ENCODE measurements at regions not wholly inside any gene's neighbourhood (a gene's known extent, or its start where the extent isn't known, plus 50 kb on each side); places are given as distances from the start of the nearest gene placed in this dataset.
A peak's percentile ranks its signal among the peaks of the same experiment; 100 is the strongest.

DNA sequence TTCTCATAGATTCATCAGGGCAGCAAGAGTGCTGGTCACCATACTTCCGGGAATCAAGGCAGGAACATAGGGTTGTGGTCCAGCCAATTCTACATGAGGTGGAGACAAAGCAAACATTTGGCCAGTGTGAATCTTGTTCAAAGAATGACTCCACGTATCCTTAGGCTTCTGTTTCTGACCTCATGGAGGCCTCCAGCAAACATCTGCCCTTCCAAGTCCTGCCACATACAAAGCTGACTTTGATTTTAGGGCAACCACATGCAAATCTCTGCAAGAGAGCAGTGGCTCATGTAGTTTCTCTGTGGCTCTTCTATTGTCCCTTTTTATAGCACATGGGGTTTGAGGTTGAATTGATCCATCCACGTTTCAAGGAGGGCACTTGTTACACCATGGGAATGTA, 132.1 kb upstream of the MMADHC start:
- TF ChIP-seq, protein P1, sequence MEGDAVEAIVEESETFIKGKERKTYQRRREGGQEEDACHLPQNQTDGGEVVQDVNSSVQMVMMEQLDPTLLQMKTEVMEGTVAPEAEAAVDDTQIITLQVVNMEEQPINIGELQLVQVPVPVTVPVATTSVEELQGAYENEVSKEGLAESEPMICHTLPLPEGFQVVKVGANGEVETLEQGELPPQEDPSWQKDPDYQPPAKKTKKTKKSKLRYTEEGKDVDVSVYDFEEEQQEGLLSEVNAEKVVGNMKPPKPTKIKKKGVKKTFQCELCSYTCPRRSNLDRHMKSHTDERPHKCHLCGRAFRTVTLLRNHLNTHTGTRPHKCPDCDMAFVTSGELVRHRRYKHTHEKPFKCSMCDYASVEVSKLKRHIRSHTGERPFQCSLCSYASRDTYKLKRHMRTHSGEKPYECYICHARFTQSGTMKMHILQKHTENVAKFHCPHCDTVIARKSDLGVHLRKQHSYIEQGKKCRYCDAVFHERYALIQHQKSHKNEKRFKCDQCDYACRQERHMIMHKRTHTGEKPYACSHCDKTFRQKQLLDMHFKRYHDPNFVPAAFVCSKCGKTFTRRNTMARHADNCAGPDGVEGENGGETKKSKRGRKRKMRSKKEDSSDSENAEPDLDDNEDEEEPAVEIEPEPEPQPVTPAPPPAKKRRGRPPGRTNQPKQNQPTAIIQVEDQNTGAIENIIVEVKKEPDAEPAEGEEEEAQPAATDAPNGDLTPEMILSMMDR (conservative IDR thresholded peaks at IDR 0.05; ENCODE audit: low read depth, low read length), result no peak
- no peak overlapping the region for H3K4me3 ChIP-seq (ENCODE audit: low read depth, low read length)
- DNase-seq (ENCODE audit: low read depth), result no peak

DNA sequence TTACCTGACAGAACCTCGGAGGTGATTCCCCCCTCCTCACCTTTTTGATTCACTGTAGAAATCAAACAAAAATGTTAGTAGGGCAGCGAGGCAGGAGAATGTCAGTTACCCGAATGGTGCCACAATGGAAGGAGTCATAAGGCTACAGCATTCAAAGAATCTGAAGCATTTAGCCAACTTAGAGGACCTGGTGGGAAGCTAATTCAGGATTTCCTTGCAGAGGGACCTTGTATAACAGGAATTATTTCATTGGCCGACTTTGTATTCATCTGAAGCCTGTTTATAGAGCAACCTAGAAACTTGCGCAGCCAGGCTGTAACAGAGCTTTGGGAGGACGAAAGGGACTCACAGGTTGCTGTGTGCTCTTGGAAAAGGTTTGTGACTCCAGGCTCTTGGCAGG, 129.1 kb upstream of the MMADHC start:
- H3K4me3 ChIP-seq (ENCODE audit: low read depth, low read length), result no peak overlapping the region
- TF ChIP-seq, protein P1 (conservative IDR thresholded peaks at IDR 0.05; ENCODE audit: low read depth, low read length), result no peak
- peak; percentile 32 for DNase-seq (ENCODE audit: low read depth)

DNA sequence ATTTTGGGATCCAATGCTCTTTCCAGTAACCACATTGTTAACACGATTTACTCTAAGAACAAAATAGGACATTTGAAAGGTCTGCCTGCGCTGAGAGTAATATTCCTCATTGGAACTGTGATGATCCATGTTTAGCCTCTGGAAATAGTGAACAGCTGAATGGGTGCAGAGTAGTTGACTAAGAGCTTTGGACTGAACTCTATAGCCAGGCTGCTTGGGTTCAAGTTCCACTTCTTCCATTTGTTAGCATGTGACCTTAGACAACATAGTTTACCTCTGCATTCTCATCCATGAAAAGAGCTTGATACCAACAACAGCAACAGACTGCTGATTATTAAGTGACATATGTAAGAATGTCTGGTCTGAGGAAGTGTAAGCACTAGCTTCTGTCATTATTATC, 128.3 kb upstream of the MMADHC start:
- TF ChIP-seq, protein P1 (conservative IDR thresholded peaks at IDR 0.05; ENCODE audit: low read depth, low read length), result no peak
- H3K4me3 ChIP-seq (ENCODE audit: low read depth, low read length), result no peak overlapping the region
- DNase-seq (ENCODE audit: low read depth), result no peak

DNA sequence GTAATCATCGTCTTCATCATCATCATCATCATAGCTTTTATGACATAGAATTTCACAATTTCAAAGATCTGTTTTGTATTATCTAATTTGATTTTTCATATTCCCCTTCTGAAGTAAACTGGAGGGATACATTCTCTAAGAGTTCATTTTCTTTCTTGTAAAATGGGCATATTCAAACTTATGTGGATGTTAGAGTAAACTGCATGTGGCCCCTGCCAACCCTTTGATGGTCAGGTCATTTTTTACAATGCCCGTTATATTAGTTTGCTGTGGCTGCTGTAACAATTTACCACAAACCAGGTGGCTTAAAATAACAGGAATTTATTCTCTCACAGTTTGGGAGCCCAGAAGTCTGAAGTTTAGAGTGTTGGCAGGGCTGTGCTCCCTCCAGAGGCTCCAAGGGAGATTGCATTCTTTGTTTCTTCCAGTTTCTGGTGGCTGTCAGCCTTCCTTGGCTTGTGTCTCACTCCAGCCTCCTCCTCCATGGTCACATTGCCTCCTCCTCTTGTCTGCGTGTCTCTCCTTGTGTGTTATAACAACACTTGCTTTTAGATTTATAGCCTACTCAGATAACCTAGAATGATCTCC, 127.5 kb upstream of the MMADHC start:
- TF ChIP-seq, protein P1 (conservative IDR thresholded peaks at IDR 0.05; ENCODE audit: low read depth, low read length), result peak; percentile 92
- peak; percentile 80 for DNase-seq (ENCODE audit: low read depth)
- no peak overlapping the region for H3K4me3 ChIP-seq (ENCODE audit: low read depth, low read length)

DNA sequence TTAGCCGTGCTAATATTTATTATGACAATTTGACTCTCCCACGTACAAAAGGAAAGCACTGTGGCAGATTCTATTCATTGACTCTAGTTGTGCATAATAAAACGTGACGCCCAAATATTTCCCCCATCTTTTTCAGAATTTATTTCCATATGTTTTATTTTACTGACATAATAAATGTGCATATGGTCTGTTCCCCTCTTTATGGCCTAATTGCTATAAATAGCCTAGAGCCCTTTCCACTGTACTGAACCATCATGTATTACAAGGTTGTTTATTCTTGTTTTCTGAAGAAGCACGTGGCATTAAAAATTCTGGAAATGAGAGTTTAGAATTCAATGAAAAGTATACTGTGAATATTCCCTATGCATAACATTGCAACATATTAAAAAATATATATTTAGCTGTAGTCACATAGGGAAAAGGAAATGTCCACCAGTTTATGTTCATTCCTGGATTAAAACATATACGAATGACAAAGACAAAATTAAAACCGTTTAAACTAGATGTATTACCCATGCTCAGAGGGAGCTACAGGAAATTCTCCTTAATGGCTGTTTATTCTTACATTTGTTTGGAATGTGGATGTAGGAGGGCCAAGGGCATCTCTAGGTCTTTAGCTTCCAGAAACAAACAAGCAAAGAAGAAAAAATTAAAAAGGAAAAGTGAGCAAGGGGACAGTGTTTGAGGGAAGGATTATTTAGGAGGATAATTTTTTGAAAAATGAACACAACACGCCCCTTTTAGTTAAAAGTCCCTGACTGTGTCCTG, 122.1 kb upstream of the MMADHC start:
- H3K4me3 ChIP-seq (ENCODE audit: low read depth, low read length), result no peak overlapping the region
- TF ChIP-seq, protein P1 (conservative IDR thresholded peaks at IDR 0.05; ENCODE audit: low read depth, low read length), result no peak
- DNase-seq (ENCODE audit: low read depth), result no peak

DNA sequence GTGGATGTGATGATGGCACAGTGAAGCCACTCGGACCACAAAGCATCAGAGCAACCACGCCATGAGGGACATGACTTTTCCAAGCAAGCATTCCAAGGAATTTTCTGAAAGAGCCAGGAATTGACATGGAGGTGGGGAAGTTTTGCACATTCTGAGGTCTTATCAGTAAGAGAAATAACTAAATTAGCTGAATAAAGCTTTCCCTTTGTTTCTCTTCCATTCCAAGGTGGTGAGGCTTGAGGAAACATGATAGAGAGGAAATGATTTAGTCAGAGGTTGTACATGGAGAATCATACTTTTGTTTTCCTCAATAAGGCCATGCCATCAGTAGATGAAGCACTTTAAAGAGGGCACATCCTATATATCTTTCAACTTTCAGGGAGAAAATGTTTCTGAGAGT, 115.7 kb upstream of the MMADHC start:
- DNase-seq (ENCODE audit: low read depth), result peak; percentile 11
- H3K4me3 ChIP-seq (ENCODE audit: low read depth, low read length), result no peak overlapping the region
- TF ChIP-seq, protein P1 (conservative IDR thresholded peaks at IDR 0.05; ENCODE audit: low read depth, low read length), result no peak

DNA sequence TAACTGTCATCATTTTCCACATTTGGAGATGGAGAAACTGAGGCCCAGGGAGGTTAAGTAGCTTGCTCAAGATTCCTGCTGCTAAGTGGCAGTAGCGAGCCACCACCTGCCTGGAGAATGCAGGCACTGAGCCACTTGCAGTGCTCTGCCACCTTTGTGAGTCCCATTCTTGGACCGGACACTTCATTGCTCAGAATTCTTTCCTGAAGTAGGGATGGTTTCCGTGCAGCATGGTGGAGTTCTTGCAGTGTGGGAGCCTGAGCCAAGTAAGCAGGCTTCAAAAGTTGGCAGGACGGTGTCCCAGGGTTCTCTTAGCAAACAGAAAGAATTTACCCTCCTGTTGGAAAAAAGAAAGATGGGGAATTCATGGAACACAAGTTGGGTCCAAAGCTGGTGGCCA, 115.0 kb upstream of the MMADHC start:
- no peak for DNase-seq (ENCODE audit: low read depth)
- no peak overlapping the region for H3K4me3 ChIP-seq (ENCODE audit: low read depth, low read length)
- TF ChIP-seq, protein P1 (conservative IDR thresholded peaks at IDR 0.05; ENCODE audit: low read depth, low read length), result no peak
